22Rv1 (cell line): ENCODE measurements at regions not wholly inside any gene's neighbourhood (a gene's known extent, or its start where the extent isn't known, plus 50 kb on each side); places are given as distances from the start of the nearest gene placed in this dataset.

Experiments
- CTCF ChIP-seq: fragments of 450-650 bp; IDR thresholded peaks from 2 replicates; pipeline ENCODE4 v1.5.1; 2017; ENCODE audit warnings: mild to moderate bottlenecking
- ZFX ChIP-seq: fragments of 450-650 bp; IDR thresholded peaks from 2 replicates; pipeline ENCODE4 v1.6.1; 2017; ENCODE audit warnings: antibody characterized with exemption, borderline replicate concordance

GRCh38 chr20:12217382-12217781 is 299.7 kb downstream of the BTBD3 start:
- TF ChIP-seq CTCF (no peak), ZFX (no peak)
